ENCODE measurements at regions not wholly inside any gene's neighbourhood (a gene's known extent, or its start where the extent isn't known, plus 50 kb on each side); places are given as distances from the start of the nearest gene placed in this dataset.

- no peak for DNase-seq (ENCODE audit: low read depth)
Observed at GRCh38 chr19:28492201-28492600, 720.8 kb downstream of the UQCRFS1 start.

- no peak for DNase-seq (ENCODE audit: low read depth)
Observed at GRCh38 chr19:28489776-28490175, 723.2 kb downstream of the UQCRFS1 start.

GRCh38 chr19:28489126-28489660, 723.8 kb downstream of the UQCRFS1 start:
- no peak for DNase-seq (ENCODE audit: low read depth)

GRCh38 chr19:28487999-28488398, 725.0 kb downstream of the UQCRFS1 start:
- no peak for DNase-seq (ENCODE audit: low read depth)

- no peak for DNase-seq (ENCODE audit: low read depth)
Observed at GRCh38 chr19:28486926-28487325, 726.0 kb downstream of the UQCRFS1 start.

- no peak for DNase-seq (ENCODE audit: low read depth)
Observed at GRCh38 chr19:28486473-28486872, 726.5 kb downstream of the UQCRFS1 start.

GRCh38 chr19:28485292-28485691, 727.7 kb downstream of the UQCRFS1 start:
- peak; percentile 5 for DNase-seq (ENCODE audit: low read depth)

GRCh38 chr19:28483197-28483596, 729.8 kb downstream of the UQCRFS1 start:
- DNase-seq (ENCODE audit: low read depth), result no peak

GRCh38 chr19:28482221-28482620, 730.7 kb downstream of the UQCRFS1 start:
- DNase-seq (ENCODE audit: low read depth), result peak; percentile 6

- DNase-seq (ENCODE audit: low read depth), result no peak
Observed at GRCh38 chr19:28481674-28482073, 731.3 kb downstream of the UQCRFS1 start.

- DNase-seq (ENCODE audit: low read depth), result no peak
Observed at GRCh38 chr19:28475525-28475924, 737.4 kb downstream of the UQCRFS1 start.

- DNase-seq (ENCODE audit: low read depth), result peak; percentile 37
Observed at GRCh38 chr19:28472843-28473242, 740.1 kb downstream of the UQCRFS1 start.

- no peak for DNase-seq (ENCODE audit: low read depth)
Observed at GRCh38 chr19:28471731-28472510, 741.0 kb downstream of the UQCRFS1 start.

GRCh38 chr19:28469544-28469943, 743.4 kb downstream of the UQCRFS1 start:
- DNase-seq (ENCODE audit: low read depth), result no peak

GRCh38 chr19:28468701-28469459, 744.1 kb downstream of the UQCRFS1 start:
- peak; percentile 49 for DNase-seq (ENCODE audit: low read depth)

GRCh38 chr19:28466107-28467045, 746.6 kb downstream of the UQCRFS1 start:
- peak; percentile 42 for DNase-seq (ENCODE audit: low read depth)

GRCh38 chr19:28465371-28466086, 747.4 kb downstream of the UQCRFS1 start:
- DNase-seq (ENCODE audit: low read depth), result peak; percentile 77

- DNase-seq (ENCODE audit: low read depth), result no peak
Observed at GRCh38 chr19:28463493-28464053, 749.4 kb downstream of the UQCRFS1 start.

GRCh38 chr19:28457620-28458019, 755.3 kb downstream of the UQCRFS1 start:
- no peak for DNase-seq (ENCODE audit: low read depth)

GRCh38 chr19:28456708-28457320, 756.1 kb downstream of the UQCRFS1 start:
- no peak for DNase-seq (ENCODE audit: low read depth)
